GM19455 (cell line): ENCODE measurements at regions not wholly inside any gene's neighbourhood (a gene's known extent, or its start where the extent isn't known, plus 50 kb on each side); places are given as distances from the start of the nearest gene placed in this dataset.
"Not testable (repeated sequence)": the region's sequence is repeated elsewhere in the genome, so short reads cannot be mapped to it uniquely, and the experiment has no call there.

Experiments
- ATAC-seq: cut with Tn5 transposase; IDR thresholded peaks from one replicate; pipeline ENCODE4 v1.9.1; 2021; ENCODE audit not compliant: unreplicated experiment

DNA sequence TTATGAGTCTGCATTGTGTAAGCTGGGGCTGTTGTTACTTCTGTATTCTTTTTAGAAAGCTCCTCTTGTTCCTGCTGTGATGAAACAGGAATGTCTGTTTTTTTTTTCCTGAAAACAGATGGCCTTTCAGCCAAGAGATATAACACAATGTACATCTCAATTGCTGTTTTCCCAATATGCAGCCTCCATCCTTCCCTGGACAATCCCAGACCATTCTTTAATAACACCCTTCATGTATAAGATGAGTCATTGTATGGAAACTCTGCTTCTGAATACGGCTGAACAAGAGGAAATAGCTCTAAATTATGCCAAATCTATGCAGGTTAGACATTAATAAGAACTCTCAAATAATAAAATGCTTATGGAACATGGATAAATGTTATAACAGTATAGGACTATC, 60.2 kb upstream of the LRRC4C start:
- ATAC-seq: no peak

DNA sequence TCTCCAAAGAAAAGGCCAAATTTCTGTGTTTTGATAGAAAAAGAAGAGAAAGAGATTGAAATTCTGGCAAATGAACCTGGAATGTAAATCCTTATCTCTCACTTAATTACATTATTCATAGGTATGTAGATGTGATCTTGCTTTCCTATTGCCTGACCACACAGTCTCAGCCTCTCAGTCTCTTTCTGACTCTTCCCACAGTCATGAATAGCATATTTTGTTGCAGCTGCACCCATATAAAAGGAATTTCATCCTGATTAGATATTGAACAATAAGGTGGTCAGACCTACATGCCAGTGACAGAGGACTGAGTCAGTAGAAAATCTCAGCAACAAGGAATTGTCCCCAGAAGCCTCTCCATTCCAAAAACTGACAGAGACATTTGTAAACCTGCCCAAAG, 62.9 kb upstream of the LRRC4C start:
- no peak for ATAC-seq

DNA sequence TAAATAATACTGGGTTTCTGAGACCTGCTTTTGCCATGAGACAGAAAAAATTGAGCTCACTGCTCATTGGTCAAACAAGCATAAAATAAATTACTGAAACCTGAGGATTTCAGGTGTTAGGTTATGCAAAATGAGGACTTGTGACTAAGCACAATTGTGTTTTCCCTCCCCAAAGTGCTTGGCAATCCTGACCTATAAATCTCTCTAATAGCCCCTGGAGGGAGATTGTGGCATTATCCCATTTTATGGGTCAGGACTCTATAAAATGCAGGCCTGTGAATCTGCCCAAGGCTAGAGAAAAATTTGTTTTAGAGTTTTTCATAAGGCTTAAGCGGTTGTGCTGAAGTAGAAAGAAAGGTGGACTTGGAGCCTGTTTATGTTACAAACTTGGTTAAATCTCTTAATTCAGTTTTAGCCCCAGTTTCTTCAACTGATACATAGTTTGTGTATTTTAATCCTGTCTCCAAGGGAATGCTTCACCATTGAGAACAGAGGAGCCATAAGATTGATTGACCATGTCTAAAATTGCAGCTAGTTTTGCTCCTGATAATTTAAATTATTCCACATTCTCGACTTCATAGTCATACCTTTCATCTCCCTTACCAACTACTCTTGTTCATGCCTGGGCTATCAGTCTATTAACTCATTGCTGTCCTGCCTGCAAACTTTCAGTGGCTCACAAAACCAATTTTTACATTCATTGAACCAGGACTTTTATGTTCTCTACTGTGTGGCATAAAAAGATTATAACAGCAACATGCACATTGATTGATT, 63.6 kb upstream of the LRRC4C start:
- no peak for ATAC-seq

DNA sequence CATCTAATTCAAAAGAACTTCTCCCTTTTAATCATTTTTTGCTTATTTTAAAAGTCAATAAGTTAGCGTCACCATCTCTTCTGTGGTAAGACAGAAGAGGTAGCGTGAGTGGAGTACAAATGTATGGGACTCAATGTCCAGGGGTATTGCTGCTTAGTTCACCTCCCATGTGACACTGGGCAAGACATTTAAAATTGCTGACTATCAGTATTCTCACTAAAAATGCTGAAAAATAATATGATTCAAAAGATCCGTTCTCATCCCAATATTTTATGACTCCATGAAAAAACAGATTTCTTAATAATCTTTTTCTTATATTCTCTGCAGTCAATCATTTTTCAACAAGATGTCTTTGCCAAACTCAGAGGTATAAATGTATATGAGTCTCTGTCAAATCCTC, 68.1 kb upstream of the LRRC4C start:
- ATAC-seq: no peak

DNA sequence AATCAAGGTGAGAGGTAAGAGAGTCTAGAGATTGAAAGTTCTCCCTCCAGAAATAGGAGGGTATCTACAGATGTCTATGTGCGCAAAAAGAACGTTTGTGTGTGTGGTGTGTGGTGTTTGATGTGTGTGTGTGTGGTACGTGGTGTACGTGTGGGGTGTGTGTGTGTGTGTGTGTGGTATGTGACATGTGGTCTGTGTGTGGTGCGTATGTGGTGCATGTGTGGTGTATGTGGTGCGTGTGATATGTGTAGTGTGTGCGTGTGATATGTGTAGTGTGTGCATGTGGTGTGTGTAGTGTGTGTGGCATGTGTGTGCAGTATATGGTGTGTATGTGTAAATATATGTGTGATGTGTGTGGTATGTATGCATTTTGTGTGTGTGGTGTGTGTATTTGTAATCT, 73.0 kb upstream of the LRRC4C start:
- ATAC-seq: no peak

DNA sequence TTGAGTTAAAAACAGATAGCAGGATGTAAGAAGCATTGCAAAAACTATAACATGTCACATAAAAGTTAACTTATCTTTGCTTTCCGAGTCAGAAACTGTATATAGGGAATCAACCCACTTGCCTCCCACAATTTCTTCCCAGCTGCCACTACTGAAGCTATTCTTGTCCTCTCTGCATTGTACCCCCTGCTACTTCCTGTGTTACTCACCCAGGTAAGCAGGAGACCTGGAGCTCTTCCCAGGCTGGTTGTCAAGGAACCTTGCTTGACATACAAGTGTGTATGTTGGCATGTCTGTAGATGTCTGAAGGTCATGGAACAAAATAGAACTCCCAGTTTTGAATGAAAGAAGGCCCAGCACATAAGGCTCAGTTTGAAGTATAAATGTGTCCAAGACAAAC, 74.3 kb upstream of the LRRC4C start:
- ATAC-seq: no peak

DNA sequence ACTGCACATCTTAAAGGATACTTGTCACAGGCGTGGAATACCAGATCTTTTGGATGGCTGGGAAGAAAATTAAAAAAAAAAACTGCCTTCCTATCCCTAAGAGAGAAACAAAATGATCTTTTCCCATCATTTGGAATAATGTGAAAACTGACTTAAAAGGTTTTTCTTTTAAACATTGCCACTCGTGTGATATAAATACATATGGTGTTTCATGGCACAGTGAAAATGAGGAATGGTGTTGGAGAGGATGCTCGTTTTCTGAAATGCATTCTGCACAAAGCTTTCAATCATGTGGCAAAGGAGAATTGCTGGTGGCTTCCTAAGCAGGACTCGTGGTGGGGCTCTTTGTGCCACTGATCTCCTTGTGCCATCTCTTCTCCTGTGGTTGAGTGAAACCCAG, 74.9 kb upstream of the LRRC4C start:
- ATAC-seq: no peak

DNA sequence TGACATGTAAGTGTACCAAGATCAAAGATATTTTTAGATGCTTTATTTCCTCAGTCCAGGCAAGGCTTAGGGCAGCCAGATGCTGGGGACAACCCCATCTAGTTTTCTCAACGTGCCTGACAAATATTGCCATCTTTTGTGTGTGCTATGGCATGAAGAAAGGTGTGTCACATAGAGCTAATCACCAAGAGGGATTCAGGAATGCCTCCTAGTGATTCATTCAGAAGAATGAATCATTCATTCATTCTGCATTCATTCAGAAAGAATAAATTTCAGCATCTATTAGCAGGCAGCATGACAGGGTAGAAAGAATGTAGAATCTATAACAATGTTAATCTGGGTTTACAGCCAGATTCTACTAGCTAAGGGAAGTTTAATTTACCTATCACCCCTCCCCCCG, 75.4 kb upstream of the LRRC4C start:
- ATAC-seq: no peak

DNA sequence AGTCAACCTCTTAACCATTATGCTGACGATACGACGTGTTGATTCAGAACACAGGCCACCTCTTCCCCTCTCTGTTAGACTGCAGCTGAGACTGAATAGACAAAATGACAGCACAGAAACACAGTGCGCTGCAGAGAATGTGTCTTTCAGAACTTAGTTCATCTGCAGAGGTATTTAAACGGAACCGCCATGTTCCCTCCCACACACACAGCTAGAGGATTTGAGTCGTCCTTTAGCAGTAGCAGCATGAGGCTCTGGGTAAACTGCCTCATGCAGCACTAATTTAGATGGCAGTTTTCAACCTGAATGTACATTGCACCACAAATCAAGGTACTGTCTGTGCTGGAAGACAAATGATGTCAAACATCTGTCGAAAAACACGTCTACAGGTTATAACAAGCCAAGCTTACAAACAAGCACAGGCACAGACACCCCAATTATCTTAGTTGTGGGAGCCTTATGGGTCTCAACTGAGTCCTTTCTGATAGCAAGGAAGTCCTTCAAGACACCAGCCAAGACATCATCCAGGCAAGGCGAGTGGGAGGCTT, 76.6 kb upstream of the LRRC4C start:
- no peak for ATAC-seq

DNA sequence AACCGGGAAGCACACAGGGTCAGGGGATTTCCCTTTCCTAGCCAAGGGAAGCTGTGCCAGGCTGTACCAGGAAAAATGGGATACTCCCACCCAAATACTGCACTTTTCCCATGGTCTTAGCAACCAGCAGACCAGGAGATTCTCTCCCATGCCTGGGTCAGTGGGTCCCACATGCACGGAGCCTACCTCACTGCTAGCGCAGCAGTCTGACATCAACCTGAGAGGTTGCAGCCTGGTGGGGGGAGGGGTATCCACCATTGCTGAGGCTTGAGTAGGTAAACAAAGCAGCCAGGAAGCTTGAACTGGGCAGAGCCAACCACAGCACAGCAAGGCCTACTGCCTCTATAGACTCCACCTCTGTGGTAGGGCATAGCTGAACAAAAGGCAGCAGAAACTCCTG, 85.5 kb upstream of the LRRC4C start:
- not testable (repeated sequence) for ATAC-seq

DNA sequence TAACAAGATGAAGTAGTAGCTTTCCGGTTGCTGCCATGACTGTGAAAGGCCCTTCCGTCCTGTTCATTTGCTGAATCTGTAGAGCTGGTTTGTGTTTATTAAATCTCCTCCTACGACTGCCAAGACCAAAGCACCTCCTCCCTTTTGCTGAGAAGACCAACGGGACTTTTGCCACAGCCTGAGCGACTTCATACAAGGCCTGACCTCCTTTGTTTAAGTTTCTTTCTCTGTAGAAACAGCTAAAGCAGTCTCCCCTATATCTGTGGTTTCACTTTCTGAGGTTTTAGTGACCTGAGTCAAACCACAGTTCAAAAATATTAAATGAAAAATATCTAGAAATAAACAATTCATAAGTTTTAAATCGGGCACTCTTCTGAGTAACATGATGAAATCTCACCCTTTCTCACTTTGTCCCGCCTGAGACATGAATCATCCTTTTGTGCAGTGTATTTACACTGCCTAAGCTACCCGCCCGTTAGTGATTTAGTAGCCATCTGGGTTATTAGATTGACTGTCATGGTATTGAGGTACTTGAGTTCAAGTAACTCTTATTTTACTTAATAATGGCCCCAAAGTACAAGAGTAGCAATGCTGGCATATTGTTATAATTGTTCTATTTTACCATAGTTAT, 119.1 kb upstream of the LRRC4C start:
- ATAC-seq: no peak

DNA sequence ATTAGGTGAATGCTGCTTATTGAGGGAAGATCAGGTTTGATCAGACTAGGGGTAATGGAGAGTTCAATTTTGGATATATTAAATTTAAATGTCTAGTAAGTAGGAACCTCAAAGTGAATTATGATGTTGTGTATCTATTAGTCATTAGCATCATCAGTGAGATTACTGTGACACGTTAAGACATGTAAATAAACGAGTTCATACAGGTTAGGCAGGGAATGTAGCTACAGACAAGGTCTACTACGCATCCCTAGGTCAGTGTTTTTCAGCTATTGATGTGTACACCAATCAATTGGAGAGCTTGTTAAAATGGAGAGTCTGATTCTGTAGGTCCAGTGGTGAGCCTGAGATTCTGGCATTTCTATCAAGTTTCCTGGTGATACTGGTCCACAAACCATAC, 120.1 kb upstream of the LRRC4C start:
- ATAC-seq: no peak

DNA sequence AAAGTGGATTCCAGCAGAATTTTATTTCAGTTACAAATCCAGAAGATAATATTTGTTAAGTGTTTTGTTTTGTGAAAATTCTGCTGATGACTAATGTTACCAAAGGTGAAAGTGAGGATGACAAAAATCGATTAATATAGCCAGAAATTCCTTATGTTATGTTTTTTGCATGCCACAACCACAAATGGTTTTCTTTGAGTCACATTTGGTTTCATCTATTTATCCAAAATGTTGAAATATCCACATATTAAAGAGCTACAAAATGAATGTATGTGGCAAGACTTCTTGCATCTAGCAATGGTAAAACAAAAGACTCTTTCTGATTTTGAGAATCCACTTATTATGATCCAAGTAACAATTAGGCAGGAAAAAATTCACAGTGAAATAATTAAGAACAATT, 150.1 kb upstream of the LRRC4C start:
- ATAC-seq: no peak

DNA sequence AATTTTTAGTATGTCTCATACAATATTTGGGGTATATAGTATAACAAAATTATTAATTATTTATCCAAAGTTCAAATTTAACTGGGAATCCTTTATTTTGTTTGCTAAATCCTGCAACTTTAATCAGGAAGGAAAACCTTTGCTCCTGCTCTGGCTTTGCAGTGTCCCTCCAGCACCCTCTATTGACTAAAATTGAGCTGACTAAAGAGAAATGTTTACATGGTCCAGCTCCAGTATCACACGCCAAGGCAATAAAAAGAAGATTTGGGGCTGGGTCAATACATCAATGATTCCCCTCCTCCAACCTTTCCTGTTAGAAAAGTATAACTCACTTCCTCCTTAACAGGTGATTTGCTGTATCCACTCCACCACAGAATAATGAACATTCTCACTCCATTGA, 153.0 kb upstream of the LRRC4C start:
- ATAC-seq: no peak

DNA sequence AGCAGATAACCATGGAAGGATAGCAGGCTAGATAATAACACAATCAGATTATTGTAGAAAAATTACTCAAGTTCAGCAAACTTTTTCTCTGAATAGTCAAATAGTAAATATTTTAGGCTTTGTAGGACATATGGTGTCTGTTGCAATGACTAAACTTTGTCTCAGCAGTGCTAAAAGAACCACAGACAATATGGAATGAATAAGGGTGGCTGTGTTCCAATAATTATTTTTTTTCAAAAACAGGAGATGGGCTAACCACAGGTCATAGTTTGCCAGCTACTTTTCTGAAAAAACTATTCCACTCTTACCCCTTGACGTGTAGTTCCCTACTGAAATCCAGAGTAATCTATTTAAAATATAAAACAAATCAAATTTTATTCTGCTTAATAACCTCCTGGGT, 153.9 kb upstream of the LRRC4C start:
- ATAC-seq: no peak

DNA sequence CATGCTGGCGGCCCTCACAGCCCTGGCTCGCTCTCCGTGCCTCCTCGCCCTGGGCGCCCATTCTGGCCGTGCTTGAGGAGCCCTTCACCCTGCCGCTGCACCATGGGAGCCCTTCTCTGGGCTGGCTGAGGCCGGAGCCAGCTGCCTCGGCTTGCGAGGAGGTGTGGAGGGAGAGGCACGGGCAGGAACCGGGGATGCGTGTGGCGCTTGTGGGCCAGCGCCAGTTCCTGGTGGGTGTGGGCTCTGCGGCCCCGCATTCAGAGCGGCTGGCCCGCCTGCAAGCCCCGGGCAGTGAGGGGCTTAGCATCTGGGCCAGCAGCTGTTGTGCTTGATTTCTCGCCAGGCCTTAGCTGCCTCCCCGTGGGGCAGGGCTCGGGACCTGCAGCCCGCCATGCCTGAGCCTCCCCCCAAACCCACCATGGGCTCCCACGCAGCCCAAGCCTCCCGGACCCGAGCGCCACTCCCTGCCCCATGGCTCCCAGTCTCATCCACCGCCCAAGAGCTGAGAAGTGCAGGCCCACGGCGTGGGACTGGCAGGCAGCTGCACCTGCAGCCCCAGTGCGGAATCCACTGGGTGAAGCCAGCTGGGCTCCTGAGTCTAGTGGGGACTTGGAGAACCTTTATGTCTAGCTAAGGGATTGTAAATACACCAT, 163.4 kb upstream of the LRRC4C start:
- no peak for ATAC-seq

DNA sequence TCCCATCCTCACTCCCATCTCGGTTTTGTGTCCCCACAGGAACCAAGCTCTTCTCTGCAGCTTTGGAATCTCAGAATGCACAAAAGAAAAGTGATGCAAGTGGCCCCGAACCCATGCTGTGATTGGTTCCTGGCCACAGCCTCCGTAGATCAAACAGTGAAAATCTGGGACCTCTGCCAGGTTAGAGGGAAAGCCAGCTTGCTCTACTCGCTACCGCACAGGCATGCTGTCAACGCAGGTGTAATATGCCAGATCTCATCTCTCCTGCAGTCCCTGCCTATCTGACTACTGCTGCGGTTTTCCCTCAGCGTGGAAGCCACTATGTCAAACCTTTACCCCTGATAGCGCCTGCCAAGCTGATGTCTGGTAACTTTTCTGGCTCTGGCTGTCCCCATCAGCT, 200.5 kb upstream of the LRRC4C start:
- ATAC-seq: no peak

DNA sequence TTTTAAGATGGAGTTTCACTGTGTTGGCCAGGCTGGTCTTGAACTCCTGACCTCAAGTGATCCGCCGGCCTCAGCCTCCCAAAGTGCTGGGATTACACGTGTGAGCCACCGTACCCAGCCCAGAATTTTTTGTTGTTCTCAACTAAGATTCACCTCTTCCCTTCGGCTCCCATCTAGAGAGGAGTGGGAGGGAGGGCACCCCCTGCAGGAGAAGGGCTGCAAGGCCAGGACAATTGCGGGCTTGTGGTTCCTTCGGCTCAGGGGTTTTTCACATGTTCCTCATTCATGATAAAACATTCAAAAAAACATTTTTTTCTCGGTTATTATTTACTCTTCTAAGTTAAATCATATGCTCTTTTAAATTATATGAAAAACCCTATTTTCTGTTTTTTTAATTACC, 201.1 kb upstream of the LRRC4C start:
- ATAC-seq: no peak

DNA sequence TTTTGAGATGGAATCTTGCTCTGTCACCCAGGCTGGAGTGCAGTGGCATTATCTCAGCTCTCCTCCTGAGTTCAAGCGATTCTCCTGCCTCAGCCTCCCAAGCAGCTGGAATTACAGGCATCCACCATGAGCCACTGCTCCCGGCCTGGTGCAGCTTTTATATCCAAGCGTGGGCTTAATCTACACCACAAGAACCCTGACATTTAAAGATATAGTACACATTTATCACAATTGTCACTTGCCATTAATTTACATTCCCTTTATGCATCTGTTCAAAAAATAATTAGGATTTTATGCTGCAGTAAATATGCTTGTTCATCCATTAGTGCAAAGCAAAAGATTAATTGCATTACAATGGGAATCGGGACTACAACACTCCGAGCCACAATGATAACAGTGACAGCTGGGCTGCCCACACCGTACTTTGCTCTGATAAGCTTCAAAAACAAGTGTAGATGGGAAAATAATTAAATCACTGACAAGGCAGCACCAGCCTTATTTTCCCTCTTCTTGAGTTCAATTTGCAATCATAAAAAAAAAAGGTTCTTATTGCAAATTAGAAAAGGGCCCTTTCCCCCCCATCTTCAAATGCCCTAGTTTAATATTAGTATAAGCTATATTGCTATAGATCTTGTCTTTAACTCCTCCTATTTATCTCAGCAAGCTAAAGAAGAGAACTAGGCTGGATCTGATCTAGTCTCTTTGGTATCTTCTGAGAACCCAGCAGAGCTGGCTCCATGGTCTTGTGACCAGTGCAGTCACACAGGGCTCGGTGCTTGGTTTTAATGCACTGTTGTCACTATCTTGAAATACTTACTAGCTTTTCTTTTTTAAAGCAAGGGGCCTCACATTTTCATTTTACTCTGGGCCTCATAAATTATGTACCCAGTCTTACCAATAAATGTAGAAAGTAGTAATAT, 206.2 kb upstream of the LRRC4C start:
- no peak for ATAC-seq

DNA sequence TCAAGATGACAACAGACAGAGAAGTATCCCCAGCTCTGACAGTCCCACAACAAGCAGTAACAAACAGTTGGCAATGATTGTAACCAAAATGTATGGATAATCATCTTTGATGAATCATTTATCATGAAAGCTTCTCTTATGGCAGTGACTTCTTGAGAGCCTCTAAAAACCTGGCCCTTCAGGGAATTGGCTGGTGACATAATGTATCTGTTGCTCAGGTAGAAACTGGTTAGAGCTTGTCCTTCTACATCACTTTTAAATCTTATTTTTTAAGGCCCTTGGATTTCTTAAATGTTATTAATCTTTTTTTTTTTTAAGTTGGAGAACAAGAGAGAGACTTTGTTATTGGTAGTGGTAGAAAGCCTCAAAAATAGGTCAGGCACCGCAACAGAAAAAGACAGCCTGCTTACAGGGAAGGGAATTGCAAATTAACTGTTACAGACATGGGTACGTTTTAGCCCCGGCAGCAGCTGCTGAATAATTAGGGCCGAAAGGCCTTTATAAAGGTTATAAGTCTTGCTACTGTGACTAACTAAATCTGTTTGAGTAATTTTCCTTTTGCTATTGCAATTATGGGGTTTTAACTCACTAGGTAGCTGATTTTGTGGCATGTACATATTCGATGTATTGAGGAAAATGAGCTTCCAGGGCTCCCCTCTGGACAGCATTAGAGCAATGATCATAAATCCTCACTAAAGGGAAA, 207.7 kb upstream of the LRRC4C start:
- no peak for ATAC-seq

DNA sequence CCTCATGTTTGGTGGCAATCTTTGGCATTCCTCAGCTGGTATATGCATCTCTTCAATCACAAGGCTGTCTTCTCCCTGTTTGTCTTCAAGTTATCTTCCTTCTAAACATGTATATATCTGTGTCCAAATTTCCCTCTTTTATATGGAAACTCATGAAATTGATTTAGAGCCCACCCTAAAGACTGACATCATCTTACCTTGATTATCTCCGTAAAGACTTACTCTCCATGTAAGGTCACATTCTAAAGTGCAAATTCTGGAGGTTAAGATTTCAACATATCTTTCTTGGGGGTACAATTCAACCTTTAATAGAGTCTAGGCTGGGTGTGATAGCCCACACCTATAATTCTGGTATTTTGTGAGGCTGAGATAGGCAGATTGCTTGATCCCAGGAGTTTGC, 215.8 kb upstream of the LRRC4C start:
- no peak for ATAC-seq
